MM.1S (cell line): ENCODE measurements at regions not wholly inside any gene's neighbourhood (a gene's known extent, or its start where the extent isn't known, plus 50 kb on each side); places are given as distances from the start of the nearest gene placed in this dataset.
"Not testable (repeated sequence)": the region's sequence is repeated elsewhere in the genome, so short reads cannot be mapped to it uniquely, and the experiment has no call there.

ENCODE experiments used
- DNase-seq: peaks from one replicate; pipeline ENCODE4 v3.0.0-alpha.2; 2015
- H2AFZ ChIP-seq: fragments of 300-600 bp; sonication (generic); 2 replicates; pipeline ENCODE4 v1.6.0; 2016; ENCODE audit warnings: antibody characterized with exemption, low read length
- H3F3A ChIP-seq: fragments of 300-600 bp; sonication (generic); 2 replicates; pipeline ENCODE4 v1.6.1; 2016; ENCODE audit warnings: mild to moderate bottlenecking, antibody characterized with exemption, low read length, moderate library complexity, mixed read lengths; ENCODE audit not compliant: insufficient read depth
- H3K27ac ChIP-seq: fragments of 300-600 bp; sonication (generic); 2 replicates; pipeline ENCODE4 v1.5.1; 2016; ENCODE audit warnings: mild to moderate bottlenecking, low read length
- H3K27me3 ChIP-seq: fragments of 300-600 bp; sonication (generic); replicated peaks from 2 replicates; pipeline ENCODE4 v1.6.0; 2016; ENCODE audit warnings: low read length; ENCODE audit not compliant: insufficient read depth
- H3K36me3 ChIP-seq: fragments of 300-600 bp; sonication (generic); replicated peaks from 2 replicates; pipeline ENCODE4 v1.6.1; 2016; ENCODE audit warnings: mild to moderate bottlenecking, low read length, mixed read lengths; ENCODE audit not compliant: insufficient read depth
- H3K4me1 ChIP-seq: fragments of 300-600 bp; sonication (generic); 2 replicates; pipeline ENCODE4 v1.6.1; 2016; ENCODE audit warnings: low read length, mixed read lengths
- H3K4me2 ChIP-seq: fragments of 300-600 bp; sonication (generic); 2 replicates; pipeline ENCODE4 v1.6.0; 2016; ENCODE audit warnings: low read depth, low read length
- H3K4me3 ChIP-seq: fragments of 300-600 bp; sonication (generic); 2 replicates; pipeline ENCODE4 v1.5.1; 2016; ENCODE audit warnings: low read length, mixed read lengths
- H3K79me2 ChIP-seq: fragments of 300-600 bp; sonication (generic); 2 replicates; pipeline ENCODE4 v1.6.1; 2016; ENCODE audit warnings: mixed run types, low read length, mixed read lengths
- H3K9ac ChIP-seq: fragments of 300-600 bp; sonication (generic); 2 replicates; pipeline ENCODE4 v1.6.1; 2016; ENCODE audit warnings: low read length, mixed read lengths
- H3K9me2 ChIP-seq: fragments of 300-600 bp; sonication (generic); replicated peaks from 2 replicates; pipeline ENCODE4 v1.6.1; 2016; ENCODE audit warnings: mild to moderate bottlenecking, low read length, mixed read lengths; ENCODE audit not compliant: insufficient read depth
- H3K9me3 ChIP-seq: fragments of 300-600 bp; sonication (generic); replicated peaks from 2 replicates; pipeline ENCODE4 v1.6.1; 2016; ENCODE audit warnings: mild to moderate bottlenecking, low read length, mixed read lengths; ENCODE audit not compliant: insufficient read depth
- H4K20me1 ChIP-seq: fragments of 300-600 bp; sonication (generic); 2 replicates; pipeline ENCODE4 v1.6.1; 2016; ENCODE audit warnings: mild to moderate bottlenecking, low read length, moderate library complexity, mixed read lengths; ENCODE audit not compliant: insufficient read depth
- CTCF ChIP-seq: fragments of 300-600 bp; sonication (generic); IDR thresholded peaks from 2 replicates; pipeline ENCODE4 v1.5.1; 2016; ENCODE audit warnings: antibody characterized with exemption, low read length, mixed read lengths
- EZH2 ChIP-seq: fragments of 300-600 bp; sonication (generic); optimal IDR thresholded peaks from 2 replicates; pipeline ENCODE3; 2017; ENCODE audit warnings: low read depth, mild to moderate bottlenecking, antibody characterized with exemption, low read length, mixed read lengths
- EZH2phosphoT487 ChIP-seq: fragments of 300-600 bp; sonication (generic); IDR thresholded peaks from 2 replicates; pipeline ENCODE4 v1.6.1; 2018; ENCODE audit warnings: antibody characterized with exemption, low read length

GRCh38 chr14:89690139-89690538, 264.4 kb downstream of the EFCAB11 start:
- no peaks in the 10 kb centered on the region for H3K79me2 ChIP-seq
- no peaks in the 10 kb centered on the region for H3K27me3 ChIP-seq
- H3K27ac ChIP-seq, result no peak overlapping the region
- no peaks in the 10 kb centered on the region for H3K4me1 ChIP-seq
- no peaks in the 10 kb centered on the region for H3K9me3 ChIP-seq
- H3K4me3 ChIP-seq, result no peak overlapping the region
- no peak overlapping the region for H2AFZ ChIP-seq
- no peak overlapping the region for H3K4me2 ChIP-seq
- no peak for DNase-seq
- no peaks in the 10 kb centered on the region for H3F3A ChIP-seq
- TF ChIP-seq EZH2phosphoT487, result no peak
- no peak for TF ChIP-seq CTCF
- no peak for TF ChIP-seq EZH2
- no peaks in the 10 kb centered on the region for H3K9me2 ChIP-seq
- no peaks in the 10 kb centered on the region for H3K36me3 ChIP-seq
- no peak overlapping the region for H3K9ac ChIP-seq
- H4K20me1 ChIP-seq, result no peaks in the 10 kb centered on the region

GRCh38 chr14:89689711-89690110, 264.8 kb downstream of the EFCAB11 start:
- H3K9ac ChIP-seq, H3F3A ChIP-seq, H2AFZ ChIP-seq, H3K27me3 ChIP-seq, H3K4me1 ChIP-seq, H4K20me1 ChIP-seq, H3K4me3 ChIP-seq, DNase-seq, H3K79me2 ChIP-seq, H3K4me2 ChIP-seq, H3K36me3 ChIP-seq, H3K9me3 ChIP-seq, H3K27ac ChIP-seq, H3K9me2 ChIP-seq: not testable (repeated sequence)

GRCh38 chr14:89688507-89689211, 265.9 kb downstream of the EFCAB11 start:
- Histone ChIP-seq H3K36me3 (no peaks in the 10 kb centered on the region), H3K27me3 (no peaks in the 10 kb centered on the region), H4K20me1 (no peaks in the 10 kb centered on the region), H3K27ac (no peak overlapping the region), H3K4me1 (no peaks in the 10 kb centered on the region), H3K9ac (no peak overlapping the region), H3K4me2 (no peak overlapping the region), H3K79me2 (no peaks in the 10 kb centered on the region), H3F3A (no peaks in the 10 kb centered on the region), H2AFZ (no peak overlapping the region), H3K4me3 (no peak overlapping the region), H3K9me2 (no peaks in the 10 kb centered on the region), H3K9me3 (no peaks in the 10 kb centered on the region)
- TF ChIP-seq EZH2phosphoT487 (no peak), EZH2 (no peak), CTCF (no peak)
- no peak for DNase-seq

- H3K9me2 ChIP-seq, H3K9me3 ChIP-seq, H2AFZ ChIP-seq, H3F3A ChIP-seq, H3K4me1 ChIP-seq, H3K27me3 ChIP-seq, H3K36me3 ChIP-seq, DNase-seq, H3K79me2 ChIP-seq, H3K4me3 ChIP-seq, H3K9ac ChIP-seq, H4K20me1 ChIP-seq, H3K27ac ChIP-seq, H3K4me2 ChIP-seq: not testable (repeated sequence)
These were observed 267.4 kb downstream of the EFCAB11 start for GRCh38 chr14:89687129-89687528.
